Left lung (tissue), 4 donors: ENCODE measurements at regions not wholly inside any gene's neighbourhood (a gene's known extent, or its start where the extent isn't known, plus 50 kb on each side); places are given as distances from the start of the nearest gene placed in this dataset.
A peak's percentile ranks its signal among the peaks of the same experiment; 100 is the strongest.

ENCODE experiments used
- ATAC-seq: fragments of 200-7000 bp; cut with Tn5 transposase; one replicate; pipeline ENCODE4 v1.9.1; 2020; ENCODE audit warnings: moderate library complexity
- DNase-seq, 4 donors: peaks; one replicate each; pipeline ENCODE4 v3.0.0-alpha.2; 2013 to 2020
- H3K27ac ChIP-seq, 2 donors: fragments of 200-600 bp; sonication (generic) in 1 of 2; one replicate each; pipeline versions ENCODE4 v1.5.0 to v1.8.0; 2020 to 2021
- H3K27me3 ChIP-seq, 2 donors: fragments of 200-600 bp; sonication (generic) in 1 of 2; one replicate each; pipeline versions ENCODE4 v1.5.0 to v1.8.0; 2020 to 2021
- H3K36me3 ChIP-seq, 2 donors: fragments of 200-600 bp; sonication (generic) in 1 of 2; one replicate each; pipeline versions ENCODE4 v1.5.0 to v1.8.0; 2020 to 2021
- H3K4me1 ChIP-seq, 2 donors: fragments of 200-600 bp; one replicate each; pipeline ENCODE4 v1.8.0; 2021
- H3K4me3 ChIP-seq, 2 donors: fragments of 200-600 bp; sonication (generic) in 1 of 2; one replicate each; pipeline versions ENCODE4 v1.5.0 to v1.8.0; 2020 to 2021; ENCODE audit warnings: mild to moderate bottlenecking in 1 of 2
- H3K9me3 ChIP-seq, 2 donors: fragments of 200-600 bp; sonication (generic) in 1 of 2; one replicate each; pipeline versions ENCODE4 v1.5.0 to v1.8.0; 2020 to 2021
- CTCF ChIP-seq, 2 donors: fragments of 200-600 bp; sonication (generic) in 1 of 2; IDR thresholded peaks; one replicate each; pipeline versions ENCODE4 v1.5.0 to v1.8.0; 2021; ENCODE audit warnings: antibody characterized with exemption in 2 of 2
- intact Hi-C, 2 donors: fragments of 100-400 bp; cut with DNase I; formaldehyde crosslinking; loops; one replicate each; pipeline versions ENCODE4 v1.11.2 to v1.14.2; 2022
- donor health status: DM: no; HTN: yes; CAD: no.
- donor health status: DM: no; HTN: no; CAD: no.

DNA sequence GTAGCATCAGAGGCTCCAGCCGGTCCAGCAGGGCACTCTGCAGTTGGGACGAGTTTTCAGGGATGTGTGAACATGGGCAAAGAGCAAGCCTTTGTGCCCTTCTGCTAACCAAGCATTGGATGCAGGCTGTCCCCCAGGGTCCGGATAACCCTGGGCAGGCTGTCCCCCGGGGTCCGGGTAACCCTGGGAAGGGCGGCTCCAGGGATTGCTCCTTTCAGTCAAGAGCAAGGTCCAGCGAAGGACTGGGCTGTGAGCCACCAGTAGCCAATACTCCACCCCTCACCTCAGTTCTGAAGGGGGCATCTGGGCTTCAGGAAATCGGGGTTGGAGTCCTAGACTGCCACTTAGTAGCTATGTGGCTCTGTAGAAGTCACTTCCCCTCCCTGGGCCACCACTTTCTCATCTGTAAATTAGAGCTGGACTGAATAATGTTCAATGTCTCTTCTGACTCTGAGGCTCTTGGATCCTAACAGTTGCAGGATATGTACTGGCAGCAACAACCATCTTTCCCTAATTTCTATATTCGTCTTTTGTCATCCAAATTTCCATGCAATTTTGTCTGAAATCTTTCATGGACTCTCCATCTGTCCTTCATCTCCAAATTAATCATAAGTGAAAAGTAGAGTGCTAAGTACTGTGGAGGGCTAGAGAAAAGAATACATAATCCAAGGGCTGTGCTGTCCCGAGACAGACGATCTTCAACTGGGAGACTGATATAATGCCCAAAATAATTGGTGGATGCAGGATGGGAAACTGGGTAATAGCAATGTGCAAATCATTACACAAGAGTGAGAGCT lies 137.4 kb upstream of the NTF3 start:
- no peaks in the 10 kb centered on the region for H3K4me1 ChIP-seq
- no peak overlapping the region for H3K27ac ChIP-seq
- ATAC-seq (no peak), DNase-seq (peak in 2 of 4 donors; percentile 30 to 54)
- intact Hi-C loops, result no loop called here
- H3K27me3 ChIP-seq, result no peaks in the 10 kb centered on the region
- H3K9me3 ChIP-seq, result no peaks in the 10 kb centered on the region
- H3K36me3 ChIP-seq, result no peaks in the 10 kb centered on the region
- no peak for TF ChIP-seq CTCF (IDR thresholded peaks at IDR 0.05)
- H3K4me3 ChIP-seq, result no peak overlapping the region

- Histone ChIP-seq H3K27ac (no peak overlapping the region), H3K4me1 (no peaks in the 10 kb centered on the region), H3K36me3 (no peaks in the 10 kb centered on the region), H3K9me3 (no peaks in the 10 kb centered on the region), H3K27me3 (no peaks in the 10 kb centered on the region), H3K4me3 (no peak overlapping the region)
- TF ChIP-seq CTCF (IDR thresholded peaks at IDR 0.05), result no peak
- ATAC-seq (no peak), DNase-seq (no peak)
- intact Hi-C loops, result no loop called here
These were observed 136.8 kb upstream of the NTF3 start for GRCh38 chr12:5295151-5295550.

- ATAC-seq, result no peak
These were observed 135.9 kb upstream of the NTF3 start for GRCh38 chr12:5295996-5296395.

DNA sequence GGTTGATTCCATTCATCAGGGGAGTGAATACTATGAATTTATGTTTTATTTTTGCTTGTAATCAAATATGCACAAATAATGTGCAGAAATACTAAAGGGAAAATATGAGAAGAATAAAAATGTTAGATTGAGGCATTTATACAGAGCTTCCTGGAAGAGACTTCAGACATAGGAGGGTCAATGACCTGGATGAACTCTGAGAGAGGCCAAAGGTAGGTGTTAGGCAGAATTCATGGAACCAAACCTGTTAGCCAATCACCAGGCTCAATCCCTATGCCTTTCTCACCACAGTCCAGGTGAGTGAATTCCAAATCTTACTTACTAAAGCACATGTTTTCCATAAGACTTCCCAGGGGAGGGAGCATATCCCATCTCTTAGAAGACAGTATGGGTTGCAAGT lies 130.4 kb upstream of the NTF3 start:
- Histone ChIP-seq H3K27me3 (no peaks in the 10 kb centered on the region), H3K27ac (no peak overlapping the region), H3K4me3 (no peak overlapping the region), H3K36me3 (no peaks in the 10 kb centered on the region), H3K4me1 (no peaks in the 10 kb centered on the region), H3K9me3 (no peaks in the 10 kb centered on the region)
- intact Hi-C loops, result no loop called here
- ATAC-seq (no peak), DNase-seq (no peak)
- TF ChIP-seq CTCF (IDR thresholded peaks at IDR 0.05), result no peak

More at GRCh38 chr12:5295996-5296395, 135.9 kb upstream of the NTF3 start:
- Histone ChIP-seq H3K4me1 (no peaks in the 10 kb centered on the region), H3K27me3 (no peaks in the 10 kb centered on the region), H3K27ac (no peak overlapping the region), H3K36me3 (no peaks in the 10 kb centered on the region), H3K9me3 (no peaks in the 10 kb centered on the region), H3K4me3 (no peak overlapping the region)
- intact Hi-C loops, result no loop called here
- TF ChIP-seq CTCF (IDR thresholded peaks at IDR 0.05), result no peak
- DNase-seq, result peak in 2 of 4 donors; percentile 48 to 70

GRCh38 chr12:5305425-5305824 lies 126.5 kb upstream of the NTF3 start:
- Histone ChIP-seq H3K4me3 (no peak overlapping the region), H3K27ac (no peak overlapping the region), H3K36me3 (no peaks in the 10 kb centered on the region), H3K4me1 (no peaks in the 10 kb centered on the region), H3K27me3 (no peaks in the 10 kb centered on the region), H3K9me3 (no peaks in the 10 kb centered on the region)
- intact Hi-C loops, result no loop called here
- ATAC-seq, result no peak
- no peak for DNase-seq
- no peak for TF ChIP-seq CTCF (IDR thresholded peaks at IDR 0.05)
